Activated T-cell treated with anti-CD3 and anti-CD28 coated beads, Interleukin-2, amount 50 U/mL, for 72 hours (primary cell): ENCODE measurements at regions not wholly inside any gene's neighbourhood (a gene's known extent, or its start where the extent isn't known, plus 50 kb on each side); places are given as distances from the start of the nearest gene placed in this dataset.

Source experiments
- ATAC-seq, 2 donors: fragments of 150-1000 bp; cut with Tn5 transposase; replicated peaks in 1 of 2; 2 replicates each; pipeline ENCODE4 v1.10.0; 2021; ENCODE audit warnings: moderate library complexity in 2 of 2, mild to moderate bottlenecking in 1 of 2
- DNase-seq, 2 donors: peaks; one replicate each; pipeline ENCODE4 v3.0.0; 2021 to 2022; ENCODE audit warnings: mixed read lengths in 1 of 2
- H3K27ac Mint-ChIP-seq: one replicate; pipeline ENCODE4 v1.8.0; 2022; ENCODE audit warnings: mild to moderate bottlenecking, moderate library complexity, mixed read lengths
- H3K27me3 Mint-ChIP-seq: one replicate; pipeline ENCODE4 v1.8.0; 2022; ENCODE audit warnings: low read depth, mixed read lengths
- H3K36me3 Mint-ChIP-seq, 2 donors: one replicate each; pipeline ENCODE4 v1.8.0; 2022; ENCODE audit warnings: mixed read lengths in 2 of 2, mild to moderate bottlenecking in 1 of 2; ENCODE audit not compliant: insufficient read depth in 2 of 2
- H3K4me1 Mint-ChIP-seq: one replicate; pipeline ENCODE4 v1.8.0; 2022; ENCODE audit warnings: low read depth, mixed read lengths
- H3K4me3 Mint-ChIP-seq, 2 donors: one replicate each; pipeline ENCODE4 v1.8.0; 2022; ENCODE audit warnings: mild to moderate bottlenecking in 2 of 2, mixed read lengths in 2 of 2, moderate library complexity in 2 of 2
- H3K9me3 Mint-ChIP-seq, 2 donors: one replicate each; pipeline ENCODE4 v1.8.0; 2022; ENCODE audit warnings: mixed read lengths in 2 of 2

GRCh38 chr2:235360446-235360845 is 133.4 kb upstream of the AGAP1 start:
- H3K9me3 Mint-ChIP-seq: no peaks in the 10 kb centered on the region
- no peaks in the 10 kb centered on the region for H3K4me1 Mint-ChIP-seq
- H3K36me3 Mint-ChIP-seq: no peaks in the 10 kb centered on the region
- no peaks in the 10 kb centered on the region for H3K27me3 Mint-ChIP-seq
- DNase-seq: no peak
- no peak overlapping the region for H3K27ac Mint-ChIP-seq
- H3K4me3 Mint-ChIP-seq: no peak overlapping the region
- no peak for ATAC-seq

GRCh38 chr2:235365743-235366142 is 128.1 kb upstream of the AGAP1 start:
- H3K36me3 Mint-ChIP-seq: no peaks in the 10 kb centered on the region
- H3K4me3 Mint-ChIP-seq: no peak overlapping the region
- ATAC-seq (no peak), DNase-seq (no peak)
- no peaks in the 10 kb centered on the region for H3K9me3 Mint-ChIP-seq
- H3K27me3 Mint-ChIP-seq: no peaks in the 10 kb centered on the region
- H3K4me1 Mint-ChIP-seq: no peaks in the 10 kb centered on the region
- H3K27ac Mint-ChIP-seq: no peak overlapping the region

GRCh38 chr2:235366390-235366789 is 127.5 kb upstream of the AGAP1 start:
- DNase-seq (no peak), ATAC-seq (no peak)
- H3K36me3 Mint-ChIP-seq: no peaks in the 10 kb centered on the region
- H3K27ac Mint-ChIP-seq: no peak overlapping the region
- H3K4me3 Mint-ChIP-seq: no peak overlapping the region
- no peaks in the 10 kb centered on the region for H3K4me1 Mint-ChIP-seq
- H3K27me3 Mint-ChIP-seq: no peaks in the 10 kb centered on the region
- no peaks in the 10 kb centered on the region for H3K9me3 Mint-ChIP-seq

GRCh38 chr2:235366807-235367206 is 127.0 kb upstream of the AGAP1 start:
- H3K4me1 Mint-ChIP-seq: no peaks in the 10 kb centered on the region
- H3K4me3 Mint-ChIP-seq: no peak overlapping the region
- H3K27me3 Mint-ChIP-seq: no peaks in the 10 kb centered on the region
- no peaks in the 10 kb centered on the region for H3K36me3 Mint-ChIP-seq
- H3K27ac Mint-ChIP-seq: no peak overlapping the region
- no peak for ATAC-seq
- no peaks in the 10 kb centered on the region for H3K9me3 Mint-ChIP-seq
- DNase-seq: no peak

GRCh38 chr2:235371018-235371417 is 122.8 kb upstream of the AGAP1 start:
- Mint-ChIP-seq H3K36me3 (no peaks in the 10 kb centered on the region), H3K27me3 (no peaks in the 10 kb centered on the region), H3K27ac (no peak overlapping the region), H3K9me3 (no peaks in the 10 kb centered on the region), H3K4me1 (no peaks in the 10 kb centered on the region), H3K4me3 (no peak overlapping the region)
- no peak for DNase-seq
- ATAC-seq: no peak

- H3K4me3 Mint-ChIP-seq: no peak overlapping the region
- ATAC-seq: no peak
- no peaks in the 10 kb centered on the region for H3K36me3 Mint-ChIP-seq
- H3K27ac Mint-ChIP-seq: no peak overlapping the region
- no peak for DNase-seq
- H3K9me3 Mint-ChIP-seq: no peaks in the 10 kb centered on the region
- H3K27me3 Mint-ChIP-seq: peaks cover 12% of the 10 kb centered on the region
- no peaks in the 10 kb centered on the region for H3K4me1 Mint-ChIP-seq
These were observed 120.7 kb upstream of the AGAP1 start for GRCh38 chr2:235373171-235373570.

- H3K27ac Mint-ChIP-seq: no peak overlapping the region
- no peaks in the 10 kb centered on the region for H3K4me1 Mint-ChIP-seq
- no peak for ATAC-seq
- H3K36me3 Mint-ChIP-seq: no peaks in the 10 kb centered on the region
- no peak for DNase-seq
- no peaks in the 10 kb centered on the region for H3K9me3 Mint-ChIP-seq
- peaks cover 14% of the 10 kb centered on the region for H3K27me3 Mint-ChIP-seq
- H3K4me3 Mint-ChIP-seq: no peak overlapping the region
These were observed 116.7 kb upstream of the AGAP1 start for GRCh38 chr2:235377176-235377575.

- no peaks in the 10 kb centered on the region for H3K4me1 Mint-ChIP-seq
- ATAC-seq (no peak), DNase-seq (no peak)
- H3K9me3 Mint-ChIP-seq: no peaks in the 10 kb centered on the region
- H3K27me3 Mint-ChIP-seq: peaks cover 14% of the 10 kb centered on the region
- H3K4me3 Mint-ChIP-seq: no peak overlapping the region
- H3K36me3 Mint-ChIP-seq: no peaks in the 10 kb centered on the region
- H3K27ac Mint-ChIP-seq: no peak overlapping the region
These were observed 115.6 kb upstream of the AGAP1 start for GRCh38 chr2:235378246-235378645.

- Mint-ChIP-seq H3K27ac (no peak overlapping the region), H3K27me3 (peaks cover 14% of the 10 kb centered on the region), H3K36me3 (no peaks in the 10 kb centered on the region), H3K9me3 (no peaks in the 10 kb centered on the region), H3K4me3 (no peak overlapping the region), H3K4me1 (no peaks in the 10 kb centered on the region)
- ATAC-seq: no peak
- DNase-seq: no peak
These were observed 114.9 kb upstream of the AGAP1 start for GRCh38 chr2:235378944-235379343.

GRCh38 chr2:235381261-235381912 is 112.5 kb upstream of the AGAP1 start:
- no peak for DNase-seq
- peaks cover 14% of the 10 kb centered on the region for H3K27me3 Mint-ChIP-seq
- ATAC-seq: no peak
- no peaks in the 10 kb centered on the region for H3K4me1 Mint-ChIP-seq
- H3K27ac Mint-ChIP-seq: no peak overlapping the region
- no peak overlapping the region for H3K4me3 Mint-ChIP-seq
- H3K9me3 Mint-ChIP-seq: no peaks in the 10 kb centered on the region
- H3K36me3 Mint-ChIP-seq: no peaks in the 10 kb centered on the region

- H3K36me3 Mint-ChIP-seq: no peaks in the 10 kb centered on the region
- no peak overlapping the region for H3K27ac Mint-ChIP-seq
- no peaks in the 10 kb centered on the region for H3K4me1 Mint-ChIP-seq
- no peak for ATAC-seq
- DNase-seq: no peak
- no peaks in the 10 kb centered on the region for H3K9me3 Mint-ChIP-seq
- peaks cover 12% of the 10 kb centered on the region for H3K27me3 Mint-ChIP-seq
- H3K4me3 Mint-ChIP-seq: no peak overlapping the region
These were observed 111.7 kb upstream of the AGAP1 start for GRCh38 chr2:235382179-235382578.

- H3K4me1 Mint-ChIP-seq: no peaks in the 10 kb centered on the region
- no peaks in the 10 kb centered on the region for H3K9me3 Mint-ChIP-seq
- H3K36me3 Mint-ChIP-seq: no peaks in the 10 kb centered on the region
- peaks cover 8% of the 10 kb centered on the region for H3K27me3 Mint-ChIP-seq
- ATAC-seq (no peak), DNase-seq (no peak)
- H3K27ac Mint-ChIP-seq: no peak overlapping the region
- no peak overlapping the region for H3K4me3 Mint-ChIP-seq
These were observed 111.2 kb upstream of the AGAP1 start for GRCh38 chr2:235382601-235383000.

GRCh38 chr2:235383272-235383843 is 110.5 kb upstream of the AGAP1 start:
- no peak for ATAC-seq
- H3K27ac Mint-ChIP-seq: no peak overlapping the region
- no peak for DNase-seq
- H3K4me1 Mint-ChIP-seq: no peaks in the 10 kb centered on the region
- no peaks in the 10 kb centered on the region for H3K9me3 Mint-ChIP-seq
- H3K4me3 Mint-ChIP-seq: no peak overlapping the region
- H3K36me3 Mint-ChIP-seq: no peaks in the 10 kb centered on the region
- H3K27me3 Mint-ChIP-seq: peaks cover under 1% of the 10 kb centered on the region

GRCh38 chr2:235384624-235385023 is 109.2 kb upstream of the AGAP1 start:
- Mint-ChIP-seq H3K4me3 (no peak overlapping the region), H3K4me1 (no peaks in the 10 kb centered on the region), H3K9me3 (peaks cover 0 to 2% of the 10 kb centered on the region in 2 donors), H3K36me3 (no peaks in the 10 kb centered on the region), H3K27me3 (no peaks in the 10 kb centered on the region), H3K27ac (no peak overlapping the region)
- DNase-seq (no peak), ATAC-seq (no peak)
